WTC11 (cell line): ENCODE measurements at regions not wholly inside any gene's neighbourhood (a gene's known extent, or its start where the extent isn't known, plus 50 kb on each side); places are given as distances from the start of the nearest gene placed in this dataset.

Experiments used
- ATAC-seq: fragments of 200-7000 bp; cut with Tn5 transposase; 2 replicates; pipeline ENCODE4 v1.10.0; 2021; ENCODE audit warnings: mild to moderate bottlenecking, moderate library complexity
- CTCF ChIA-PET: fragments of 300-600 bp; sonication (Branson Sonifier 250); formaldehyde crosslinking; loops from one replicate; lab custom pipeline; 2021; ENCODE audit warnings: antibody characterized with exemption; lab: Charles Lee
- POLR2A ChIA-PET: fragments of 350-600 bp; sonication (Branson Sonifier 250); formaldehyde crosslinking; loops from one replicate; lab custom pipeline; 2021; ENCODE audit warnings: antibody characterized with exemption; lab: Charles Lee
- DNase-seq: peaks from one replicate; pipeline ENCODE4 v3.0.0; 2021; ENCODE audit warnings: low spot score
- H3K27ac Mint-ChIP-seq: 2 replicates; pipeline ENCODE4 v1.8.0; 2021; ENCODE audit warnings: mixed read lengths
- H3K27me3 Mint-ChIP-seq: 2 replicates; pipeline ENCODE4 v1.8.0; 2021; ENCODE audit warnings: low read depth, mild to moderate bottlenecking, moderate library complexity, mixed read lengths
- H3K36me3 Mint-ChIP-seq: 2 replicates; pipeline ENCODE4 v1.8.0; 2021; ENCODE audit warnings: mixed read lengths
- H3K4me1 Mint-ChIP-seq: 2 replicates; pipeline ENCODE4 v1.8.0; 2022; ENCODE audit warnings: mixed read lengths
- H3K4me3 Mint-ChIP-seq: 2 replicates; pipeline ENCODE4 v1.8.0; 2021; ENCODE audit warnings: mild to moderate bottlenecking, moderate library complexity, mixed read lengths
- H3K9me3 Mint-ChIP-seq: 2 replicates; pipeline ENCODE4 v1.8.0; 2021; ENCODE audit warnings: mixed read lengths
- ATF1 ChIP-seq: sonication (generic); formaldehyde crosslinking; IDR thresholded peaks from 2 replicates; pipeline ENCODE4 v1.8.1; 2023; ENCODE audit warnings: mild to moderate bottlenecking, moderate library complexity, missing genetic modification reagents
- ATF2 ChIP-seq: sonication (generic); formaldehyde crosslinking; IDR thresholded peaks from 2 replicates; pipeline ENCODE4 v1.8.1; 2022; ENCODE audit warnings: low read depth, missing genetic modification reagents, borderline replicate concordance
- CREM ChIP-seq: sonication (generic); formaldehyde crosslinking; IDR thresholded peaks from 2 replicates; pipeline ENCODE4 v1.8.1; 2022; ENCODE audit warnings: mild to moderate bottlenecking, missing genetic modification reagents, moderate library complexity
- FOXJ3 ChIP-seq: sonication (generic); formaldehyde crosslinking; IDR thresholded peaks from 2 replicates; pipeline ENCODE4 v1.9.0; 2021; ENCODE audit warnings: missing genetic modification reagents, mild to moderate bottlenecking, borderline replicate concordance
- IRF2 ChIP-seq: sonication (generic); formaldehyde crosslinking; IDR thresholded peaks from 2 replicates; pipeline ENCODE4 v1.8.0; 2022; ENCODE audit warnings: low read depth, missing genetic modification reagents, borderline replicate concordance
- JUN ChIP-seq: sonication (generic); formaldehyde crosslinking; IDR thresholded peaks from 2 replicates; pipeline ENCODE4 v1.8.0; 2023; ENCODE audit warnings: mild to moderate bottlenecking, missing genetic modification reagents
- PRDM15 ChIP-seq: sonication (generic); formaldehyde crosslinking; IDR thresholded peaks from 2 replicates; pipeline ENCODE4 v1.8.0; 2022; ENCODE audit warnings: missing genetic modification reagents
- SP1 ChIP-seq: sonication (generic); formaldehyde crosslinking; conservative IDR thresholded peaks from 2 replicates; pipeline ENCODE4 v1.8.1; 2022; ENCODE audit warnings: missing genetic modification reagents
- TCF7 ChIP-seq: sonication (generic); formaldehyde crosslinking; IDR thresholded peaks from 2 replicates; pipeline ENCODE4 v1.8.0; 2022; ENCODE audit warnings: mild to moderate bottlenecking, low read depth, missing genetic modification reagents, moderate library complexity
- TEAD4 ChIP-seq: sonication (generic); formaldehyde crosslinking; IDR thresholded peaks from 2 replicates; pipeline ENCODE4 v1.8.0; 2022; ENCODE audit warnings: mild to moderate bottlenecking, missing genetic modification reagents
- ZBTB43 ChIP-seq: sonication (generic); formaldehyde crosslinking; IDR thresholded peaks from 2 replicates; pipeline ENCODE4 v1.8.1; 2023; ENCODE audit warnings: mild to moderate bottlenecking, missing genetic modification reagents
- ZNF232 ChIP-seq: sonication (generic); formaldehyde crosslinking; IDR thresholded peaks from 2 replicates; pipeline ENCODE4 v1.8.0; 2022; ENCODE audit warnings: mild to moderate bottlenecking, missing genetic modification reagents
- ZNF281 ChIP-seq: sonication (generic); formaldehyde crosslinking; IDR thresholded peaks from 2 replicates; pipeline ENCODE4 v1.8.0; 2023; ENCODE audit warnings: mild to moderate bottlenecking, missing genetic modification reagents
- ZNF425 ChIP-seq: fragments of 250-450 bp; sonication (Bioruptor Pico); conservative IDR thresholded peaks from 2 replicates; pipeline ENCODE4 v1.9.0; 2021; ENCODE audit warnings: mild to moderate bottlenecking
- ZNF671 ChIP-seq: fragments of 250-450 bp; sonication (Bioruptor Pico); IDR thresholded peaks from 2 replicates; pipeline ENCODE4 v1.8.0; 2021; ENCODE audit warnings: mild to moderate bottlenecking

GRCh38 chr4:79178760-79179159 is 147.1 kb downstream of the NAA11 start:
- Mint-ChIP-seq H3K9me3 (peaks cover 8% of the 10 kb centered on the region), H3K36me3 (no peaks in the 10 kb centered on the region; the same call in 1 of the 2 replicates), H3K27me3 (no peaks in the 10 kb centered on the region), H3K4me3 (no peak overlapping the region), H3K27ac (no peak overlapping the region), H3K4me1 (peaks cover 5% of the 10 kb centered on the region; the same call in 1 of the 2 replicates)
- DNase-seq (no peak), ATAC-seq (no peak)
- no peak for TF ChIP-seq ZNF281 (CRISPR knock-in tag)
- TF ChIP-seq PRDM15: no peak
- no peak for TF ChIP-seq ATF1 (CRISPR knock-in tag)
- TF ChIP-seq IRF2 (CRISPR knock-in tag): no peak
- TF ChIP-seq ZNF671: no peak
- no peak for TF ChIP-seq FOXJ3 (CRISPR knock-in tag)
- no peak for TF ChIP-seq ZNF425 (CRISPR knock-in tag)
- TF ChIP-seq TEAD4 (CRISPR knock-in tag): no peak
- no peak for TF ChIP-seq ATF2
- TF ChIP-seq JUN (CRISPR knock-in tag): no peak
- TF ChIP-seq CREM (CRISPR knock-in tag): no peak
- TF ChIP-seq ZBTB43 (CRISPR knock-in tag): no peak
- TF ChIP-seq, all 79 proteins: peak for 0
- POLR2A ChIA-PET: no interaction called here
- CTCF ChIA-PET: no interaction called here

- no peak overlapping the region for H3K27ac Mint-ChIP-seq
- no peak for TF ChIP-seq TCF7 (CRISPR knock-in tag)
- TF ChIP-seq SP1 (CRISPR knock-in tag): no peak
- TF ChIP-seq ZNF232 (CRISPR knock-in tag): no peak
- TF ChIP-seq JUN (CRISPR knock-in tag): no peak
- H3K27me3 Mint-ChIP-seq: no peaks in the 10 kb centered on the region
- H3K36me3 Mint-ChIP-seq: no peaks in the 10 kb centered on the region; the same call in 1 of the 2 replicates
- POLR2A ChIA-PET: no interaction called here
- no peak for ATAC-seq
- peaks cover 8% of the 10 kb centered on the region for H3K9me3 Mint-ChIP-seq
- CTCF ChIA-PET: no interaction called here
- no peak overlapping the region for H3K4me3 Mint-ChIP-seq
- H3K4me1 Mint-ChIP-seq: peaks cover 5% of the 10 kb centered on the region; the same call in 1 of the 2 replicates
- no peak for DNase-seq
Measured at GRCh38 chr4:79177388-79177787, 148.5 kb downstream of the NAA11 start.
